Colonic mucosa (tissue), 4 donors: ENCODE measurements at regions not wholly inside any gene's neighbourhood (a gene's known extent, or its start where the extent isn't known, plus 50 kb on each side); places are given as distances from the start of the nearest gene placed in this dataset.

Source experiments
- DNase-seq: peaks from one replicate; pipeline ENCODE4 v3.0.0-alpha.2; 2020
- H3K27ac ChIP-seq: fragments of 200-600 bp; one replicate; pipeline ENCODE4 v1.8.0; 2021
- H3K27me3 ChIP-seq: fragments of 200-600 bp; one replicate; pipeline ENCODE4 v1.8.0; 2021
- H3K36me3 ChIP-seq: fragments of 200-600 bp; one replicate; pipeline ENCODE4 v1.8.0; 2021
- H3K4me1 ChIP-seq: fragments of 200-600 bp; one replicate; pipeline ENCODE4 v1.8.0; 2021; ENCODE audit warnings: mild to moderate bottlenecking
- H3K4me3 ChIP-seq: fragments of 200-600 bp; one replicate; pipeline ENCODE4 v1.8.0; 2021
- H3K9ac ChIP-seq, 2 donors: one replicate each; pipeline ENCODE4 v1.7.0; 2013; ENCODE audit warnings: control low read depth in 2 of 2, low read depth in 2 of 2, low read length in 2 of 2
- H3K9me3 ChIP-seq: fragments of 200-600 bp; one replicate; pipeline ENCODE4 v1.8.0; 2021
- intact Hi-C: fragments of 100-400 bp; cut with DNase I; formaldehyde crosslinking; loops from one replicate; pipeline ENCODE4 v1.14.1; 2022
- TF ChIP-seq, protein P1 (sequence below): fragments of 200-600 bp; IDR thresholded peaks from one replicate; pipeline ENCODE4 v1.8.0; 2022; ENCODE audit warnings: antibody characterized with exemption, mild to moderate bottlenecking
- donor health status: healthy.
- donor health status: DM: no; HTN: no; CAD: no.
- donor health status: DM: no; HTN: no; CAD: no.

DNA sequence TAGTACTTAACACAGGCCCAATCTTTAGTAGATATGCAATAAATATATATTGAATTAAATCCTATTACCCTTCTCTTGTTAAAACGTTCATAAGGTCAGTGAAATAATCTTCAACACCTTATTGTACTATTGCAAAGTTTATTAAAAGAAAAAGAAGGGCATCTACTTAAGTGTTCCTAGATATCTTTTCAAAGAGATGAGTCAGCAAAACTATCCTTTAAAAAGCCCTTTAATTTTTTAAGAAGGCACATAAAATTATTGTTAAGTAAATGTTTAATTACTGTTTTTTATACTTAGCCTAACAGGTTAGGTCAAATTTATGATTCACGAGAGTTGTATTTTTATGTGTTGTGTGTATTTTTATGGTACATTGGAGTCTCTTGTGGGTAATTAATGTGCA, 77.3 kb upstream of the PPP1R2C start:
- Histone ChIP-seq H3K27ac (no peak overlapping the region), H3K9me3 (no peaks in the 10 kb centered on the region), H3K9ac (no peak overlapping the region), H3K36me3 (no peaks in the 10 kb centered on the region), H3K4me3 (no peak overlapping the region), H3K4me1 (no peaks in the 10 kb centered on the region), H3K27me3 (no peaks in the 10 kb centered on the region)
- DNase-seq = no peak
- intact Hi-C loops = no loop called here
- TF ChIP-seq, protein P1, sequence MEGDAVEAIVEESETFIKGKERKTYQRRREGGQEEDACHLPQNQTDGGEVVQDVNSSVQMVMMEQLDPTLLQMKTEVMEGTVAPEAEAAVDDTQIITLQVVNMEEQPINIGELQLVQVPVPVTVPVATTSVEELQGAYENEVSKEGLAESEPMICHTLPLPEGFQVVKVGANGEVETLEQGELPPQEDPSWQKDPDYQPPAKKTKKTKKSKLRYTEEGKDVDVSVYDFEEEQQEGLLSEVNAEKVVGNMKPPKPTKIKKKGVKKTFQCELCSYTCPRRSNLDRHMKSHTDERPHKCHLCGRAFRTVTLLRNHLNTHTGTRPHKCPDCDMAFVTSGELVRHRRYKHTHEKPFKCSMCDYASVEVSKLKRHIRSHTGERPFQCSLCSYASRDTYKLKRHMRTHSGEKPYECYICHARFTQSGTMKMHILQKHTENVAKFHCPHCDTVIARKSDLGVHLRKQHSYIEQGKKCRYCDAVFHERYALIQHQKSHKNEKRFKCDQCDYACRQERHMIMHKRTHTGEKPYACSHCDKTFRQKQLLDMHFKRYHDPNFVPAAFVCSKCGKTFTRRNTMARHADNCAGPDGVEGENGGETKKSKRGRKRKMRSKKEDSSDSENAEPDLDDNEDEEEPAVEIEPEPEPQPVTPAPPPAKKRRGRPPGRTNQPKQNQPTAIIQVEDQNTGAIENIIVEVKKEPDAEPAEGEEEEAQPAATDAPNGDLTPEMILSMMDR = no peak

DNA sequence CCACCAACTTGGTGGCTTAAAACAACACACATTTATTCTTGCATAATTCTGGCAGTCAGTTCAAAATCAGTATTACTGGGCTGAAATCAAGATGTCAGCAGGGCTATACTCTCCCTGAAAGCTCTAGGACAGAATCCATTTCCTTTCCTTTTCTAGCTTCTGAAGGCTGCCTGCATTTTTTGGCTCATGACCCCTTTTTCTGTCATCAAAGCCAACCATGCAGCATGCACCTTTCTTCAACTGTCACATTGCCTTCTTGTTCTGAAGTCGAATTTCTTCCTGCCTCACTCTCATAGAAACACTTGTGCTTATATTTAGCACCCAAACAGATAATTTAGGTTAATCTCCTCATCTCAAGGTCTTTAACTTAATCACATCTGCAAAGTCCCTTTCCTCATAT, 79.8 kb upstream of the PPP1R2C start:
- no peak overlapping the region for H3K4me3 ChIP-seq
- intact Hi-C loops = no loop called here
- H3K36me3 ChIP-seq = no peaks in the 10 kb centered on the region
- DNase-seq = no peak
- no peaks in the 10 kb centered on the region for H3K27me3 ChIP-seq
- TF ChIP-seq, protein P1 = no peak
- no peak overlapping the region for H3K9ac ChIP-seq
- no peak overlapping the region for H3K27ac ChIP-seq
- H3K9me3 ChIP-seq = no peaks in the 10 kb centered on the region
- H3K4me1 ChIP-seq = no peaks in the 10 kb centered on the region

DNA sequence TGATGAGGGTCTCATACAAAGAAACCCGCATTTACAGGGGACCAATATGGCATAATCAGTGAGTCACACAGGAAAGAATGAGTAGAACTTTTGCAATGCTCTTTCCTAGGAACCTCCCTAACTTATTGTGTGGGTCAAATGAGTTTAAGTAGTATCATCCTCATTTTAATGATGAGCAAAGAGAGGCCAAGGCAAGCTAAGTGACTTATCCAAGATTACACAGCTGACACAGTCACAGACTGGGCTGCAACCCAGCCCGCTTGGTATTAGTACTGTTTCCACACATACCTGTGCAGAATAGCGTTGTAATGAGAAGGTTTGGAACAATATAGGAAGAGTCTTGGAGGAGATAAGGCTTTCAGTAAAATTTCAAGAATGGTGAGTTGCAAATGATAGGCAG, 91.0 kb upstream of the PPP1R2C start:
- H3K36me3 ChIP-seq = no peaks in the 10 kb centered on the region
- H3K4me1 ChIP-seq = no peaks in the 10 kb centered on the region
- no peaks in the 10 kb centered on the region for H3K9me3 ChIP-seq
- no peak overlapping the region for H3K27ac ChIP-seq
- DNase-seq = no peak
- TF ChIP-seq, protein P1 = no peak
- no peak overlapping the region for H3K4me3 ChIP-seq
- no peak overlapping the region for H3K9ac ChIP-seq
- intact Hi-C loops = no loop called here
- no peaks in the 10 kb centered on the region for H3K27me3 ChIP-seq

DNA sequence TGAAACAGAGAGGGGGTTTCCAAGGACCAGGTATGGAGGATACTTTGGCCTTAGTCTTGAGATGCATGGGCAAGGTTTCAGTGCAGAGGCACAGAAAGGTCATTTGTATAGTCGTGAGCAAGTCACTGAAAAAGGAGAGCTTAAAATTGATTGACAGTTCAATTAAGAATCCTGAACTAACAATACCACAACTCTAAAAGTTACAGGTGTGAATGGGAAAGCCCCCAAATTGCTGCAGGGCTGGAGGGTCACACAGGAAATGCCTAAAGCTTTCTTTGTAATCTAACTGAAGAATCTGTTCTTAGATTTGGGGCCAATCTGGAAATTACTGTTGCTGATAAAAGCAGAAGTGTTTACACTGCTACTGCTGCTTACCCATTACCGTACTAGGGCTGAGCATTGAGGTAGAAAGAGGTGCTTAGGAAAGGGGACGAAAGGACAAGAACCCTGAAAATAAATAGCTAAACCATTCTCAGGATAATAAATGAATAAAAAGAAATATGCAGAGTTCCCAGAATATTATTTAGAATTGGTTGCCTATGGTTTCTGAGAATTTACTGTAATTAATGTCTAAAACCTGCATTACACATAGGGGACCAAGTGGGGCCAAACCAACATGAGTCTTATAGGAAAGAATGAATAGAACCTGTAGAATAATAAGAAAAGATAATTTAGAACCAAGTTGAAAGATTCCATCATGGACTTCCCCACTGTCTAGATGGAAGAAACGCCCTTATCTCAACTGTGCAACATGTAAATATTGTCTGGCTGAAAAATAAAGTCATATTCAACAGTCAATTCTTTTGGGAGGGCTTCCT, 91.9 kb upstream of the PPP1R2C start:
- TF ChIP-seq, protein P1 = no peak
- intact Hi-C loops = no loop called here
- DNase-seq = no peak
- Histone ChIP-seq H3K4me3 (no peak overlapping the region), H3K27ac (no peak overlapping the region), H3K4me1 (no peaks in the 10 kb centered on the region), H3K27me3 (no peaks in the 10 kb centered on the region), H3K9ac (no peak overlapping the region), H3K36me3 (no peaks in the 10 kb centered on the region), H3K9me3 (no peaks in the 10 kb centered on the region)

DNA sequence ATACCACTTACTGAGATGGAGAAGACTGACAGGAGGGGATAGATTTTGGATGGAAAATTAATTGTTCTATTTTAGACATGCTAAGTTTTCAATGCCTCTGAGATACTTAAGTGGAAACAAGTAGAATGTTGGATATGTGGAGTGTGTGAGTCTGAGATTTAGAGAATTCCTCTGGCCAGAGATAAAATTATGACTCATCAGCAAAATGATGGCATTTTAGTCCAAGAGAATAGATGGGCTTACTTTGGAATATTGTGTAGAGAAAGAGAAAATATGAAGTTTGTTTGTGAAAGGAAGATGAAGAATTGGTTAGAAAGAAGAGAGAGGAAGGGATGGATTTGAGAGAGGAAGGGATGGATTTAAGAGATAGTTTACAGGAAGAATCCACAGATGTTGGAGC, 108.6 kb upstream of the PPP1R2C start:
- Histone ChIP-seq H3K27me3 (no peaks in the 10 kb centered on the region), H3K4me3 (no peak overlapping the region), H3K9ac (no peak overlapping the region), H3K4me1 (no peaks in the 10 kb centered on the region), H3K9me3 (no peaks in the 10 kb centered on the region), H3K36me3 (no peaks in the 10 kb centered on the region), H3K27ac (no peak overlapping the region)
- TF ChIP-seq, protein P1 = no peak
- DNase-seq = no peak
- intact Hi-C loops = no loop called here
